ENCODE measurements at regions not wholly inside any gene's neighbourhood (a gene's known extent, or its start where the extent isn't known, plus 50 kb on each side); places are given as distances from the start of the nearest gene placed in this dataset.

- TF ChIP-seq EP300 (IDR thresholded peaks at IDR 0.05) (no peak), CTCF (IDR thresholded peaks at IDR 0.05) (no peak), POLR2A (IDR thresholded peaks at IDR 0.05) (no peak)
Observed at GRCh38 chr12:16913832-16914490, 308.0 kb upstream of the LMO3 start.
